ENCODE measurements at regions not wholly inside any gene's neighbourhood (a gene's known extent, or its start where the extent isn't known, plus 50 kb on each side); places are given as distances from the start of the nearest gene placed in this dataset.

DNA sequence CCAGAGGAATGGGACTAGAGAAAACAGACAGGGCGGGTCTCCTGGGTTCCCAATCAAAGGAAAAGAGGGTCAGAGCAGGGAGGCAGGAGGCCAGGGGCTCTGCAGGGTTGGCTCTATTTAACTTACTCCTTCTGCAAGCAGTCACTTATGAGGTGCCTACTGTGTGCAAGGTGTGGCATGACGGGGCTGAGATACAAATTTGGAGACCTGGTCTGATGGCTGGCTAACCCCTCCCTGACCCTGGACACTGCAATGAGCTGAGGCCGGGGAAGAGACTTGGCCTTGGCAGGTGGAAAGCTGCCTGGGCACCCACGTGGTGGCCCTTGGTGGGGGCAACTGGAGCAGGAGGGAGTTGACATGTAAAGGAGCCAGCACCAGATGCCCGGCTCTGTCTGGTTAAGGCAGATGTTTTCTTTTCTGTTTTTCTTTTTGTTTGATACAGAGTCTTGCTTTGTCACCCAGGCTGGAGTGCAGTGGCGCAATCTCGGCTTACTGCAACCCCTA lies 148.5 kb upstream of the GATA6 start:
- Histone ChIP-seq H3K36me3 (ENCODE audit: control insufficient read depth, insufficient read depth, low read length) (no peaks in the 10 kb centered on the region), H3K9ac (no peak overlapping the region), H3K4me2 (ENCODE audit: low read length) (no peak overlapping the region), H3K9me3 (ENCODE audit: control insufficient read depth, low read length) (no peaks in the 10 kb centered on the region), H3K27ac (no peak overlapping the region), H2AFZ (no peak overlapping the region), H3K4me3 (ENCODE audit: low read depth, low read length) (no peak overlapping the region), H3K79me2 (no peaks in the 10 kb centered on the region), H3K4me1 (no peaks in the 10 kb centered on the region), H3K27me3 (ENCODE audit: control insufficient read depth, insufficient read depth, low read length) (no peaks in the 10 kb centered on the region)
- TF ChIP-seq, protein P1, sequence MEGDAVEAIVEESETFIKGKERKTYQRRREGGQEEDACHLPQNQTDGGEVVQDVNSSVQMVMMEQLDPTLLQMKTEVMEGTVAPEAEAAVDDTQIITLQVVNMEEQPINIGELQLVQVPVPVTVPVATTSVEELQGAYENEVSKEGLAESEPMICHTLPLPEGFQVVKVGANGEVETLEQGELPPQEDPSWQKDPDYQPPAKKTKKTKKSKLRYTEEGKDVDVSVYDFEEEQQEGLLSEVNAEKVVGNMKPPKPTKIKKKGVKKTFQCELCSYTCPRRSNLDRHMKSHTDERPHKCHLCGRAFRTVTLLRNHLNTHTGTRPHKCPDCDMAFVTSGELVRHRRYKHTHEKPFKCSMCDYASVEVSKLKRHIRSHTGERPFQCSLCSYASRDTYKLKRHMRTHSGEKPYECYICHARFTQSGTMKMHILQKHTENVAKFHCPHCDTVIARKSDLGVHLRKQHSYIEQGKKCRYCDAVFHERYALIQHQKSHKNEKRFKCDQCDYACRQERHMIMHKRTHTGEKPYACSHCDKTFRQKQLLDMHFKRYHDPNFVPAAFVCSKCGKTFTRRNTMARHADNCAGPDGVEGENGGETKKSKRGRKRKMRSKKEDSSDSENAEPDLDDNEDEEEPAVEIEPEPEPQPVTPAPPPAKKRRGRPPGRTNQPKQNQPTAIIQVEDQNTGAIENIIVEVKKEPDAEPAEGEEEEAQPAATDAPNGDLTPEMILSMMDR (IDR thresholded peaks at IDR 0.05) = no peak

DNA sequence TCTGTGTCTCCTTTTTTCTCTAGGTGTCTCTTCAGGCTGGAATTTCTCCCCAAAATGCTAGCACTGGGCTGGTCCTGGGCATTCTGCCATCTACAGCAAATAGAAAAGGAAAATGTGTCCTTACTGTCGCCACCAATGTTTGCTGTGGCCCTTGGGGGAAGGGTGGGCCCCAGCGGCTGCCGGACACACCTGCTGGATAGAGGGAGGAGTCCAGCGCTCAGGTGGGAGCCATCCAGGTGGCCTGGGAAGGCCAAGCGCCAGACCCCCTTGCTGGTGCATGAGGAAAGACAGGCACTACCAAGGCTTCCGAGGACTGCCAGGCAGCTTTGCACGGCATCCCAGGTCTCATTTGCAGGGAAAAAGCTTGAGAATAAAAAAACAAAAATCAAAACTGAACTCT lies 147.7 kb upstream of the GATA6 start:
- Histone ChIP-seq H3K79me2 (no peaks in the 10 kb centered on the region), H3K27ac (no peak overlapping the region), H3K4me1 (no peaks in the 10 kb centered on the region), H2AFZ (no peak overlapping the region), H3K9ac (no peak overlapping the region), H3K4me3 (ENCODE audit: low read depth, low read length) (no peak overlapping the region), H3K9me3 (ENCODE audit: control insufficient read depth, low read length) (no peaks in the 10 kb centered on the region), H3K4me2 (ENCODE audit: low read length) (no peak overlapping the region), H3K27me3 (ENCODE audit: control insufficient read depth, insufficient read depth, low read length) (no peaks in the 10 kb centered on the region), H3K36me3 (ENCODE audit: control insufficient read depth, insufficient read depth, low read length) (no peaks in the 10 kb centered on the region)
- TF ChIP-seq, protein P1 (IDR thresholded peaks at IDR 0.05) = no peak

DNA sequence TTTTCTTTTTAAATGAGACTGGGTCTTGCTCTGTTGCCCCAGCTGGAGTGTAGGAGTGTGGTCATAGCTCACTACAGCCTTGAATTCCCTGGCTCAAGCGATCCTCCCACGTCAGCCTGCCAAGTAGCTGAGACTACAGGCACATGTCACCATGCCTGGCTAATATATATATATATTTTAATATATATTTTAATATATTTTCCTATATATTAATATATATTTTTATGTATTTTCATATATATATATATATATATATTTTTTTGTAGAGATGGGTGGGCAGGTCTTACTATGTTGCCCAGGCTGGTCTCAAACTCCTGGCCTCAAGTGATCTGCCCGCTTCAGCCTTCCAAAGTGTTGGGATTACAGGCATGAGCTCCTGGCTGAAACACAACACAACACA lies 144.5 kb upstream of the GATA6 start:
- Histone ChIP-seq H3K36me3 (ENCODE audit: control insufficient read depth, insufficient read depth, low read length) (no peaks in the 10 kb centered on the region), H2AFZ (no peak overlapping the region), H3K27me3 (ENCODE audit: control insufficient read depth, insufficient read depth, low read length) (no peaks in the 10 kb centered on the region), H3K4me3 (ENCODE audit: low read depth, low read length) (no peak overlapping the region), H3K27ac (no peak overlapping the region), H3K9ac (no peak overlapping the region), H3K4me2 (ENCODE audit: low read length) (no peak overlapping the region), H3K79me2 (no peaks in the 10 kb centered on the region), H3K4me1 (no peaks in the 10 kb centered on the region), H3K9me3 (ENCODE audit: control insufficient read depth, low read length) (no peaks in the 10 kb centered on the region)
- TF ChIP-seq, protein P1 (IDR thresholded peaks at IDR 0.05) = no peak

DNA sequence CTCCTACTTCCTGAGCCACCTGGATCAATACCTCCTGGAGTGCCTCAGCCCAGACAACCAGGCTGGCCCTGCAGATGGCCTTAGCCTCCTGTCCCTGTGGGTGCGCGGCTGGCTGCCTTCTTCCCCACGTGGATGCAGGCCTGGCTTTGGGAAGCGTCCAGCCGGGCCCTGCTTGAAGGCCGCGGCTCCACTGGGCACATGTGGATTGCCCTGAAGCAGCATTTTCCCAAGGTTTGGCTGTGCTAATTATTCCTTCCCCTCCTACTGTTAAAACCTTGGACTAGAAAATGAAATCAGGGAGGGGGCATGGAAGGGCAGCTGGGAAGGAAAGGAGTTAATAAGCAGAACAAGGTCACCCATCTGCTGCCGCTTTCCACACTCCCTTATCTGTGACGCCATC lies 143.0 kb upstream of the GATA6 start:
- Histone ChIP-seq H3K27me3 (ENCODE audit: control insufficient read depth, insufficient read depth, low read length) (no peaks in the 10 kb centered on the region), H3K79me2 (no peaks in the 10 kb centered on the region), H3K9me3 (ENCODE audit: control insufficient read depth, low read length) (no peaks in the 10 kb centered on the region), H3K4me3 (ENCODE audit: low read depth, low read length) (no peak overlapping the region), H3K27ac (no peak overlapping the region), H3K4me1 (no peaks in the 10 kb centered on the region), H3K4me2 (ENCODE audit: low read length) (no peak overlapping the region), H3K36me3 (ENCODE audit: control insufficient read depth, insufficient read depth, low read length) (no peaks in the 10 kb centered on the region), H3K9ac (no peak overlapping the region), H2AFZ (no peak overlapping the region)
- TF ChIP-seq, protein P1 (IDR thresholded peaks at IDR 0.05) = no peak

DNA sequence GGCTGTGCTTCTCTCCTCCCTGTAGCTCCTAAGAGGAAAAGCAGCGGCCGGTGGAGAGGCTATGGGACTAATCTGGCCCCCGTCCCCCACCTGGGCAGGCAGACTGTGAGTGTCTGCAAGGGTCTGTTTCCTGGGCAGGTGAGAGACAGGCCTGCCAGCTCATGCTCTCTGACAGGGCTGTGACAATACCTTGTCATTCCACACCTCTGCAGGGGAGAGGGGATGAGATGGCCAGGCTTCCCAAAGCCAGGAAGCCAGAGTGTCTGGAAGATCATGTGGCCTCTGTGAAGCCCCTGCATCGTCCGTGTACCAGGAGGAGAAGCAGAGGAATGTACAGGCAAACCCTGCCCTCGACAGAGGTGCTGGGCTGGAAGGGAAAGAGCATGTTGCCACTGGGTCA lies 142.5 kb upstream of the GATA6 start:
- Histone ChIP-seq H3K4me3 (ENCODE audit: low read depth, low read length) (no peak overlapping the region), H3K4me1 (no peaks in the 10 kb centered on the region), H2AFZ (no peak overlapping the region), H3K4me2 (ENCODE audit: low read length) (no peak overlapping the region), H3K27me3 (ENCODE audit: control insufficient read depth, insufficient read depth, low read length) (no peaks in the 10 kb centered on the region), H3K9me3 (ENCODE audit: control insufficient read depth, low read length) (no peaks in the 10 kb centered on the region), H3K27ac (no peak overlapping the region), H3K36me3 (ENCODE audit: control insufficient read depth, insufficient read depth, low read length) (no peaks in the 10 kb centered on the region), H3K9ac (no peak overlapping the region), H3K79me2 (no peaks in the 10 kb centered on the region)
- TF ChIP-seq, protein P1 (IDR thresholded peaks at IDR 0.05) = no peak

Measured in parathyroid adenoma (tissue), 2 donors.